DMS 273 (cell line): ENCODE measurements at regions not wholly inside any gene's neighbourhood (a gene's known extent, or its start where the extent isn't known, plus 50 kb on each side); places are given as distances from the start of the nearest gene placed in this dataset.

Experiments used
- DNase-seq: peaks from one replicate; lab custom pipeline; 2025; ENCODE audit not compliant: unreplicated experiment; lab: John Stamatoyannopoulos, UW

- no peak for DNase-seq
Observed at GRCh38 chr4:150021483-150021882, 56.8 kb upstream of the DCLK2 start.

DNA sequence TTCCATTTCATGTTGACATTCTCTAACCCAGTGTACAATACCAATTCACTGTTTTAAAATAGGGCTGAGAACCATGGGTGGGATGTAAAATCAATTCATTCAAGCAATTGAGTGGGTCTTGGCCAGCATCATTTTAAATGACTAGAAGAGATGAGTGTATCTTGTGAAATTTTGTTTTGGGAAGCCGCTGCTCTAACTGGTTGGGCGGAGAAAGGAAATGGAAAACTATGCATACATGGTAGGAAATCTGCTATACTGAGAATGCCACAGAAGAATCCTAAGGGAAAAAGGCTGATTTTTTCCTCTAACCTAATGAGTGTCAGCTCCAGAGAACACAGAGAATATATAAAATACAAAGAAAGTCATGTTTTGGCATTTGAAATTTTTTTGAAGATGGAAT lies 54.8 kb upstream of the DCLK2 start:
- no peak for DNase-seq

GRCh38 chr4:150026987-150027386 lies 51.3 kb upstream of the DCLK2 start:
- peak; percentile 5 for DNase-seq
